HG03039 (cell line): ENCODE measurements at regions not wholly inside any gene's neighbourhood (a gene's known extent, or its start where the extent isn't known, plus 50 kb on each side); places are given as distances from the start of the nearest gene placed in this dataset.
"Not testable (repeated sequence)": the region's sequence is repeated elsewhere in the genome, so short reads cannot be mapped to it uniquely, and the experiment has no call there.

Source experiments
- ATAC-seq: cut with Tn5 transposase; IDR thresholded peaks from one replicate; pipeline ENCODE4 v1.9.1; 2021; ENCODE audit warnings: mild to moderate bottlenecking, moderate library complexity; ENCODE audit not compliant: unreplicated experiment

GRCh38 chr3:17812328-17812727, 69.9 kb upstream of the TBC1D5 start:
- ATAC-seq, result not testable (repeated sequence)

- no peak for ATAC-seq
Observed at GRCh38 chr3:17811646-17812045, 69.2 kb upstream of the TBC1D5 start.

GRCh38 chr3:17810759-17811158, 68.3 kb upstream of the TBC1D5 start:
- ATAC-seq, result no peak

- ATAC-seq, result no peak
Observed at GRCh38 chr3:17808994-17809393, 66.6 kb upstream of the TBC1D5 start.

GRCh38 chr3:17806876-17807275, 64.4 kb upstream of the TBC1D5 start:
- ATAC-seq, result no peak

- ATAC-seq, result no peak
Observed at GRCh38 chr3:17806201-17806600, 63.8 kb upstream of the TBC1D5 start.

- ATAC-seq, result no peak
Observed at GRCh38 chr3:17805461-17805940, 63.1 kb upstream of the TBC1D5 start.

GRCh38 chr3:17802950-17803349, 60.5 kb upstream of the TBC1D5 start:
- no peak for ATAC-seq

GRCh38 chr3:17801131-17801530, 58.7 kb upstream of the TBC1D5 start:
- ATAC-seq, result no peak

GRCh38 chr3:17800232-17800631, 57.8 kb upstream of the TBC1D5 start:
- ATAC-seq, result no peak

- ATAC-seq, result no peak
Observed at GRCh38 chr3:17799312-17799711, 56.9 kb upstream of the TBC1D5 start.

- no peak for ATAC-seq
Observed at GRCh38 chr3:17798000-17798399, 55.6 kb upstream of the TBC1D5 start.

GRCh38 chr3:17795711-17796110, 53.3 kb upstream of the TBC1D5 start:
- ATAC-seq, result no peak

- ATAC-seq, result no peak
Observed at GRCh38 chr3:17795280-17795679, 52.8 kb upstream of the TBC1D5 start.

- no peak for ATAC-seq
Observed at GRCh38 chr3:17793542-17794195, 51.2 kb upstream of the TBC1D5 start.
